ENCODE measurements at regions not wholly inside any gene's neighbourhood (a gene's known extent, or its start where the extent isn't known, plus 50 kb on each side); places are given as distances from the start of the nearest gene placed in this dataset.

- no peak for TF ChIP-seq EZH2 (IDR thresholded peaks at IDR 0.05)
- no peak for TF ChIP-seq FOXP2 (optimal IDR thresholded peaks at IDR 0.05; ENCODE audit: control extremely low read depth, extremely low read length, insufficient read depth)
Observed at GRCh38 chr10:80753612-80754011, 215.9 kb downstream of the SH2D4B start.
